Neural cell (in vitro differentiated cells): ENCODE measurements at regions not wholly inside any gene's neighbourhood (a gene's known extent, or its start where the extent isn't known, plus 50 kb on each side); places are given as distances from the start of the nearest gene placed in this dataset.

Experiments
- H2AFZ ChIP-seq: fragments of 200-600, 300-800 bp; sonication (generic), shearing (Covaris generic); 2 replicates; pipeline ENCODE4 v1.6.0; 2014; ENCODE audit warnings: low read depth, mild to moderate bottlenecking, antibody characterized with exemption, low read length, moderate library complexity
- H3F3A ChIP-seq: fragments of 200-600 bp; shearing (Covaris generic); 2 replicates; pipeline ENCODE4 v1.6.1; 2016; ENCODE audit warnings: mild to moderate bottlenecking, moderate library complexity, mixed read lengths, antibody characterized with exemption, low read length; ENCODE audit not compliant: insufficient read depth, poor library complexity, severe bottlenecking
- H3K27ac ChIP-seq: fragments of 200-600, 300-800 bp; sonication (generic), shearing (Covaris generic); 2 replicates; pipeline ENCODE4 v1.5.1; 2014; ENCODE audit warnings: mild to moderate bottlenecking, low read length, moderate library complexity
- H3K27me3 ChIP-seq: fragments of 300-800, 200-600 bp; sonication (generic), shearing (Covaris generic); 2 replicates; pipeline ENCODE4 v1.6.0; 2014; ENCODE audit warnings: mild to moderate bottlenecking, low read depth, low read length, moderate library complexity; ENCODE audit not compliant: insufficient read depth
- H3K36me3 ChIP-seq: fragments of 300-800, 200-600 bp; sonication (generic), shearing (Covaris generic); 2 replicates; pipeline ENCODE4 v1.5.1; 2014; ENCODE audit warnings: mild to moderate bottlenecking, antibody characterized with exemption, low read length, moderate library complexity; ENCODE audit not compliant: insufficient read depth
- H3K4me2 ChIP-seq: fragments of 300-800, 200-600 bp; sonication (generic), shearing (Covaris generic); 2 replicates; pipeline ENCODE4 v1.6.0; 2014; ENCODE audit warnings: mild to moderate bottlenecking, low read length
- H3K4me3 ChIP-seq: fragments of 300-800, 200-600 bp; sonication (generic), shearing (Covaris generic); 2 replicates; pipeline ENCODE4 v1.5.1; 2014; ENCODE audit warnings: mild to moderate bottlenecking, low read length, moderate library complexity
- H3K79me2 ChIP-seq: fragments of 200-600 bp; shearing (Covaris generic); replicated peaks from 2 replicates; pipeline ENCODE4 v1.6.0; 2014; ENCODE audit warnings: mild to moderate bottlenecking, low read length, moderate library complexity; ENCODE audit not compliant: insufficient read depth
- H3K9ac ChIP-seq: fragments of 300-800, 200-600 bp; sonication (generic), shearing (Covaris generic); 2 replicates; pipeline ENCODE4 v1.6.1; 2016; ENCODE audit warnings: mild to moderate bottlenecking, low read length, mixed read lengths
- H3K9me2 ChIP-seq: fragments of 200-600 bp; shearing (Covaris generic); 2 replicates; pipeline ENCODE4 v1.6.1; 2016; ENCODE audit warnings: mild to moderate bottlenecking, low read length, mixed read lengths; ENCODE audit not compliant: insufficient read depth
- H3K9me3 ChIP-seq: fragments of 200-600, 300-800 bp; sonication (generic), shearing (Covaris generic); 2 replicates; pipeline ENCODE4 v1.6.1; 2016; ENCODE audit warnings: mild to moderate bottlenecking, mixed run types, low read length, moderate library complexity, mixed read lengths
- H4K20me1 ChIP-seq: fragments of 200-600 bp; shearing (Covaris generic); 2 replicates; pipeline ENCODE4 v1.6.1; 2016; ENCODE audit warnings: mild to moderate bottlenecking, mixed run types; ENCODE audit not compliant: insufficient read depth
- CTCF ChIP-seq: fragments of 450-650 bp; IDR thresholded peaks from 2 replicates; pipeline ENCODE4 v1.5.1; 2014; ENCODE audit warnings: antibody characterized with exemption, mild to moderate bottlenecking, moderate library complexity; ENCODE audit not compliant: poor library complexity, severe bottlenecking
- EP300 ChIP-seq: fragments of 450-650 bp; conservative IDR thresholded peaks from 2 replicates; pipeline ENCODE4 v1.6.1; 2014; ENCODE audit warnings: antibody characterized with exemption, mild to moderate bottlenecking, moderate library complexity; ENCODE audit not compliant: poor library complexity, severe bottlenecking
- EZH2 ChIP-seq: fragments of 200-600, 300-800 bp; shearing (Covaris generic), sonication (generic); IDR thresholded peaks from 2 replicates; pipeline ENCODE4 v1.6.1; 2014; ENCODE audit warnings: antibody characterized with exemption, low read length, borderline replicate concordance, mild to moderate bottlenecking; ENCODE audit not compliant: insufficient read depth, poor library complexity, severe bottlenecking
- MXI1 ChIP-seq: fragments of 450-650 bp; conservative IDR thresholded peaks from 2 replicates; pipeline ENCODE4 v1.6.1; 2014; ENCODE audit warnings: antibody characterized with exemption, mild to moderate bottlenecking; ENCODE audit not compliant: poor library complexity, severe bottlenecking
- POLR2AphosphoS5 ChIP-seq: IDR thresholded peaks from 2 replicates; pipeline ENCODE4 v1.6.1; 2012
- RAD21 ChIP-seq: fragments of 450-650 bp; conservative IDR thresholded peaks from 2 replicates; pipeline ENCODE4 v1.6.1; 2014; ENCODE audit warnings: antibody characterized with exemption, mild to moderate bottlenecking, moderate library complexity
- REST ChIP-seq: IDR thresholded peaks from 2 replicates; pipeline ENCODE4 v1.6.1; 2012; ENCODE audit warnings: borderline replicate concordance
- SMC3 ChIP-seq: fragments of 450-650 bp; conservative IDR thresholded peaks from 2 replicates; pipeline ENCODE4 v1.6.1; 2014; ENCODE audit warnings: antibody characterized with exemption, mild to moderate bottlenecking, moderate library complexity; ENCODE audit not compliant: poor library complexity
- TAF1 ChIP-seq: IDR thresholded peaks from 2 replicates; pipeline ENCODE4 v1.6.1; 2012; ENCODE audit warnings: low read depth

GRCh38 chr5:22965960-22966359 lies 112.8 kb upstream of the CDH12 start:
- Histone ChIP-seq H3K27ac (no peak overlapping the region), H3K27me3 (no peaks in the 10 kb centered on the region), H4K20me1 (no peaks in the 10 kb centered on the region), H3K79me2 (no peaks in the 10 kb centered on the region), H3K4me3 (no peak overlapping the region), H3K9me3 (no peaks in the 10 kb centered on the region), H3K4me2 (no peak overlapping the region), H3K9ac (no peak overlapping the region), H2AFZ (no peak overlapping the region), H3K36me3 (no peaks in the 10 kb centered on the region), H3F3A (no peaks in the 10 kb centered on the region), H3K9me2 (no peaks in the 10 kb centered on the region)
- TF ChIP-seq TAF1: no peak
- TF ChIP-seq RAD21: no peak
- TF ChIP-seq EP300: no peak
- no peak for TF ChIP-seq POLR2AphosphoS5
- no peak for TF ChIP-seq EZH2

- Histone ChIP-seq H3K9ac (no peak overlapping the region), H4K20me1 (no peaks in the 10 kb centered on the region), H3K9me2 (no peaks in the 10 kb centered on the region), H3F3A (no peaks in the 10 kb centered on the region), H3K27me3 (no peaks in the 10 kb centered on the region), H2AFZ (no peak overlapping the region), H3K9me3 (no peaks in the 10 kb centered on the region), H3K79me2 (no peaks in the 10 kb centered on the region), H3K4me2 (no peak overlapping the region), H3K36me3 (no peaks in the 10 kb centered on the region), H3K4me3 (no peak overlapping the region), H3K27ac (no peak overlapping the region)
- TF ChIP-seq EP300 (no peak), POLR2AphosphoS5 (no peak), REST (no peak), EZH2 (no peak), RAD21 (no peak), MXI1 (no peak), TAF1 (no peak), CTCF (no peak), SMC3 (no peak)
These were observed 111.5 kb upstream of the CDH12 start for GRCh38 chr5:22964632-22965031.
